ENCODE measurements at regions not wholly inside any gene's neighbourhood (a gene's known extent, or its start where the extent isn't known, plus 50 kb on each side); places are given as distances from the start of the nearest gene placed in this dataset.

DNA sequence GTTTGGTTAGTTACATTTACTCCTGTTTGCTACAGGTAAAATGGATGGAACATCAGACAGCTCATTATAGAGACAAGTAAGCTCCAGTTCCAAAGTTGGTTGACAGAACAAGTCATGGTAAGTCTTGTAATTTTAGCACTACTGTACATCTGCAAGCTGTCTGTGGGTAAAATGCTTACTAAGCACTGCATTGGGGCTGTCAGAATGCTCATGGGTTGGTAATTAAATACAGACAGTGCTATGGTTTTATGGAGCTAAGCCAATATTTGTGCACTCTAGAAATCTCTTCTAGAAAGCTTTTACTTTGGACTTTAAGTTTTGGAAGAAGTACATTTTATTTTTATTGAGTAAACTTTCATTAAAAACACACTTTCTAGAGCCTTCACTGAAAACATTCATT lies 419.2 kb upstream of the MMS22L start:
- no peak overlapping the region for H3K27ac ChIP-seq (ENCODE audit: low read depth, low read length)
- H3K4me2 ChIP-seq (ENCODE audit: low read length), result no peak overlapping the region
- no peak overlapping the region for H3K4me3 ChIP-seq (replicated peaks in 1 of 2; ENCODE audit: low read depth in 1 of 2, low read length in 2 of 2)
- no peak overlapping the region for H3K9ac ChIP-seq (ENCODE audit: low read length)
- H3K9me3 ChIP-seq (ENCODE audit: control insufficient read depth in 1 of 2, insufficient read depth in 1 of 2, low read depth in 1 of 2, low read length in 2 of 2), result no peaks in the 10 kb centered on the region
- no peaks in the 10 kb centered on the region for H4K20me1 ChIP-seq (ENCODE audit: insufficient read depth)
- ChIA-PET POLR2A (no interaction called here), RAD21 (ENCODE audit: low non-redundant PET in 1 of 2, low total read pairs in 2 of 2, uncharacterized antibody in 2 of 2, unreplicated experiment in 2 of 2) (no interaction called here), CTCF (interaction anchor here (1.7 kb wide), 1 partner anchor 8 kb away, joined by 5 read pairs; no protein-coding TSS in a partner anchor)
- peaks cover under 1% of the 10 kb centered on the region; the same call in 1 of the 2 replicates for H3K27me3 ChIP-seq (ENCODE audit: insufficient read depth, low read length)
- intact Hi-C loops (cut with micrococcal nuclease), result no loop called here
- no TSS peak for BruUV-seq (replicated peaks)
- H3K36me3 ChIP-seq (ENCODE audit: control insufficient read depth in 1 of 2, insufficient read depth in 2 of 2, low read length in 2 of 2), result no peaks in the 10 kb centered on the region
- ATAC-seq, result no peak
- TF ChIP-seq SRF (IDR thresholded peaks at IDR 0.05; ENCODE audit: low read depth), result no peak
- TF ChIP-seq, protein P1, sequence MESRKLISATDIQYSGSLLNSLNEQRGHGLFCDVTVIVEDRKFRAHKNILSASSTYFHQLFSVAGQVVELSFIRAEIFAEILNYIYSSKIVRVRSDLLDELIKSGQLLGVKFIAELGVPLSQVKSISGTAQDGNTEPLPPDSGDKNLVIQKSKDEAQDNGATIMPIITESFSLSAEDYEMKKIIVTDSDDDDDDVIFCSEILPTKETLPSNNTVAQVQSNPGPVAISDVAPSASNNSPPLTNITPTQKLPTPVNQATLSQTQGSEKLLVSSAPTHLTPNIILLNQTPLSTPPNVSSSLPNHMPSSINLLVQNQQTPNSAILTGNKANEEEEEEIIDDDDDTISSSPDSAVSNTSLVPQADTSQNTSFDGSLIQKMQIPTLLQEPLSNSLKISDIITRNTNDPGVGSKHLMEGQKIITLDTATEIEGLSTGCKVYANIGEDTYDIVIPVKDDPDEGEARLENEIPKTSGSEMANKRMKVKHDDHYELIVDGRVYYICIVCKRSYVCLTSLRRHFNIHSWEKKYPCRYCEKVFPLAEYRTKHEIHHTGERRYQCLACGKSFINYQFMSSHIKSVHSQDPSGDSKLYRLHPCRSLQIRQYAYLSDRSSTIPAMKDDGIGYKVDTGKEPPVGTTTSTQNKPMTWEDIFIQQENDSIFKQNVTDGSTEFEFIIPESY (IDR thresholded peaks at IDR 0.05; ENCODE audit: extremely low read depth, insufficient replicate concordance, low read length), result no peak
- H3K9me2 ChIP-seq (ENCODE audit: insufficient read depth), result no peaks in the 10 kb centered on the region
- no peaks in the 10 kb centered on the region for H3K4me1 ChIP-seq (ENCODE audit: control insufficient read depth in 1 of 2, insufficient read depth in 2 of 2, low read length in 2 of 2)
- H2AFZ ChIP-seq (ENCODE audit: low read depth, low read length, poor library complexity, severe bottlenecking), result no peak overlapping the region
- no peaks in the 10 kb centered on the region for H3K79me2 ChIP-seq (ENCODE audit: insufficient read depth, low read length)
- DNase-seq (ENCODE audit: low read depth, low spot score), result no peak

DNA sequence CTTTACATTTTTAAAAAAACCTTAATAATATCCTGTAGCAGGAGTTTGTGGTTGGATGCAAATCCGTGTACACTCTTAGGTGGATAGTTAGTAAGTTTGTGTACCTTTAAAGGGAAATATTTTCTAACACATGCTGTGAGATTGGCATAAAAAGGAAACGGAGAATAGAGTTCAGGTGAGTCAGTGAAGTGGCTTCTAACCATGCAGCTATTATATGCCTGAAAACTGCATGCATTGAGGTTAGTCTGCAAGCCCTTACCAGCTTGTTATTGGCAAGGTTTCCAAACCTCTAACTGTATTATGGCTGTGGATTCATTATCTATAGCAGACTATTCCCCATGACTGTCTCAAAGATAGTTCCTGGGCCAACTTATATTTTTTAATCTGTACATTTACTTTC lies 420.6 kb upstream of the MMS22L start:
- DNase-seq (ENCODE audit: low read depth, low spot score) (no peak), ATAC-seq (no peak)
- no peak overlapping the region for H2AFZ ChIP-seq (ENCODE audit: low read depth, low read length, poor library complexity, severe bottlenecking)
- H3K4me1 ChIP-seq (ENCODE audit: control insufficient read depth in 1 of 2, insufficient read depth in 2 of 2, low read length in 2 of 2), result no peaks in the 10 kb centered on the region
- RAD21 ChIA-PET (ENCODE audit: low non-redundant PET in 1 of 2, low total read pairs in 2 of 2, uncharacterized antibody in 2 of 2, unreplicated experiment in 2 of 2), result no interaction called here
- no peaks in the 10 kb centered on the region for H4K20me1 ChIP-seq (ENCODE audit: insufficient read depth)
- POLR2A ChIA-PET, result no interaction called here
- no peaks in the 10 kb centered on the region for H3K27me3 ChIP-seq (ENCODE audit: insufficient read depth, low read length)
- no peaks in the 10 kb centered on the region for H3K9me2 ChIP-seq (ENCODE audit: insufficient read depth)
- CTCF ChIA-PET, result interaction anchor here (1.1 to 1.7 kb wide), 2 partner anchors 10 to 519 kb away, joined by 3 to 5 read pairs; no protein-coding TSS in a partner anchor
- H3K9me3 ChIP-seq (ENCODE audit: control insufficient read depth in 1 of 2, insufficient read depth in 1 of 2, low read depth in 1 of 2, low read length in 2 of 2), result no peaks in the 10 kb centered on the region
- no peaks in the 10 kb centered on the region for H3K36me3 ChIP-seq (ENCODE audit: control insufficient read depth in 1 of 2, insufficient read depth in 2 of 2, low read length in 2 of 2)
- no peaks in the 10 kb centered on the region for H3K79me2 ChIP-seq (ENCODE audit: insufficient read depth, low read length)
- H3K4me2 ChIP-seq (ENCODE audit: low read length), result no peak overlapping the region
- intact Hi-C loops (cut with micrococcal nuclease), result loop anchor here (2.0 kb wide), 1 partner anchor 275 kb away; no protein-coding TSS in a partner anchor
- no peak overlapping the region for H3K4me3 ChIP-seq (replicated peaks in 1 of 2; ENCODE audit: low read depth in 1 of 2, low read length in 2 of 2)
- no TSS peak for BruUV-seq (replicated peaks)
- no peak for TF ChIP-seq SP1 (IDR thresholded peaks at IDR 0.05; ENCODE audit: low read depth)
- TF ChIP-seq, protein P2, sequence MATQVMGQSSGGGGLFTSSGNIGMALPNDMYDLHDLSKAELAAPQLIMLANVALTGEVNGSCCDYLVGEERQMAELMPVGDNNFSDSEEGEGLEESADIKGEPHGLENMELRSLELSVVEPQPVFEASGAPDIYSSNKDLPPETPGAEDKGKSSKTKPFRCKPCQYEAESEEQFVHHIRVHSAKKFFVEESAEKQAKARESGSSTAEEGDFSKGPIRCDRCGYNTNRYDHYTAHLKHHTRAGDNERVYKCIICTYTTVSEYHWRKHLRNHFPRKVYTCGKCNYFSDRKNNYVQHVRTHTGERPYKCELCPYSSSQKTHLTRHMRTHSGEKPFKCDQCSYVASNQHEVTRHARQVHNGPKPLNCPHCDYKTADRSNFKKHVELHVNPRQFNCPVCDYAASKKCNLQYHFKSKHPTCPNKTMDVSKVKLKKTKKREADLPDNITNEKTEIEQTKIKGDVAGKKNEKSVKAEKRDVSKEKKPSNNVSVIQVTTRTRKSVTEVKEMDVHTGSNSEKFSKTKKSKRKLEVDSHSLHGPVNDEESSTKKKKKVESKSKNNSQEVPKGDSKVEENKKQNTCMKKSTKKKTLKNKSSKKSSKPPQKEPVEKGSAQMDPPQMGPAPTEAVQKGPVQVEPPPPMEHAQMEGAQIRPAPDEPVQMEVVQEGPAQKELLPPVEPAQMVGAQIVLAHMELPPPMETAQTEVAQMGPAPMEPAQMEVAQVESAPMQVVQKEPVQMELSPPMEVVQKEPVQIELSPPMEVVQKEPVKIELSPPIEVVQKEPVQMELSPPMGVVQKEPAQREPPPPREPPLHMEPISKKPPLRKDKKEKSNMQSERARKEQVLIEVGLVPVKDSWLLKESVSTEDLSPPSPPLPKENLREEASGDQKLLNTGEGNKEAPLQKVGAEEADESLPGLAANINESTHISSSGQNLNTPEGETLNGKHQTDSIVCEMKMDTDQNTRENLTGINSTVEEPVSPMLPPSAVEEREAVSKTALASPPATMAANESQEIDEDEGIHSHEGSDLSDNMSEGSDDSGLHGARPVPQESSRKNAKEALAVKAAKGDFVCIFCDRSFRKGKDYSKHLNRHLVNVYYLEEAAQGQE (IDR thresholded peaks at IDR 0.05; ENCODE audit: low read depth), result no peak
- no peak for TF ChIP-seq TCF7L2 (IDR thresholded peaks at IDR 0.05; ENCODE audit: borderline replicate concordance, extremely low read depth, insufficient read depth, insufficient read length)
- TF ChIP-seq POLR2AphosphoS5 (IDR thresholded peaks at IDR 0.05; ENCODE audit: low read depth, low read length), result no peak
- TF ChIP-seq EGR1 (IDR thresholded peaks at IDR 0.05; ENCODE audit: low read depth), result no peak
- TF ChIP-seq ELF1 (IDR thresholded peaks at IDR 0.05; ENCODE audit: borderline replicate concordance, low read depth), result no peak
- H3K27ac ChIP-seq (ENCODE audit: low read depth, low read length), result no peak overlapping the region
- H3K9ac ChIP-seq (ENCODE audit: low read length), result no peak overlapping the region

Data from HCT116 (cell line).